AG20443 (cell line): ENCODE measurements at regions not wholly inside any gene's neighbourhood (a gene's known extent, or its start where the extent isn't known, plus 50 kb on each side); places are given as distances from the start of the nearest gene placed in this dataset.
A peak's percentile ranks its signal among the peaks of the same experiment; 100 is the strongest.
"Not testable (repeated sequence)": the region's sequence is repeated elsewhere in the genome, so short reads cannot be mapped to it uniquely, and the experiment has no call there.

Source experiments
- DNase-seq: peaks from one replicate; pipeline ENCODE4 v3.0.0; 2012; ENCODE audit warnings: low spot score, mixed read lengths

- peak; percentile 62 for DNase-seq
These were observed 192.2 kb upstream of the HS6ST1 start for GRCh38 chr2:128510701-128511397.

GRCh38 chr2:128511731-128512378 lies 193.2 kb upstream of the HS6ST1 start:
- no peak for DNase-seq

- no peak for DNase-seq
These were observed 193.9 kb upstream of the HS6ST1 start for GRCh38 chr2:128512379-128513115.

GRCh38 chr2:128513116-128513960 lies 194.7 kb upstream of the HS6ST1 start:
- DNase-seq: no peak

- no peak for DNase-seq
These were observed 195.3 kb upstream of the HS6ST1 start for GRCh38 chr2:128513961-128514283.

- DNase-seq: no peak
These were observed 195.9 kb upstream of the HS6ST1 start for GRCh38 chr2:128514555-128514955.

GRCh38 chr2:128516938-128517337 lies 198.3 kb upstream of the HS6ST1 start:
- no peak for DNase-seq

GRCh38 chr2:128519028-128519427 lies 200.4 kb upstream of the HS6ST1 start:
- DNase-seq: not testable (repeated sequence)

- no peak for DNase-seq
These were observed 201.0 kb upstream of the HS6ST1 start for GRCh38 chr2:128519517-128520215.

GRCh38 chr2:128520340-128520739 lies 201.7 kb upstream of the HS6ST1 start:
- no peak for DNase-seq

- DNase-seq: no peak
These were observed 202.1 kb upstream of the HS6ST1 start for GRCh38 chr2:128520791-128521190.

- no peak for DNase-seq
These were observed 202.8 kb upstream of the HS6ST1 start for GRCh38 chr2:128521482-128521881.

- no peak for DNase-seq
These were observed 204.2 kb upstream of the HS6ST1 start for GRCh38 chr2:128522829-128523228.

- no peak for DNase-seq
These were observed 204.8 kb upstream of the HS6ST1 start for GRCh38 chr2:128523457-128523856.

- DNase-seq: no peak
These were observed 205.5 kb upstream of the HS6ST1 start for GRCh38 chr2:128524183-128524582.

- no peak for DNase-seq
These were observed 207.0 kb upstream of the HS6ST1 start for GRCh38 chr2:128525653-128526052.

GRCh38 chr2:128526455-128526976 lies 207.8 kb upstream of the HS6ST1 start:
- DNase-seq: no peak

GRCh38 chr2:128528133-128528532 lies 209.5 kb upstream of the HS6ST1 start:
- no peak for DNase-seq

- no peak for DNase-seq
These were observed 211.4 kb upstream of the HS6ST1 start for GRCh38 chr2:128530025-128530573.

- no peak for DNase-seq
These were observed 213.2 kb upstream of the HS6ST1 start for GRCh38 chr2:128531856-128532255.

GRCh38 chr2:128533101-128533500 lies 214.4 kb upstream of the HS6ST1 start:
- no peak for DNase-seq
